ENCODE measurements at regions not wholly inside any gene's neighbourhood (a gene's known extent, or its start where the extent isn't known, plus 50 kb on each side); places are given as distances from the start of the nearest gene placed in this dataset.

GRCh38 chr5:162870966-162871365 lies 566.4 kb upstream of the CCNG1 start:
- Histone ChIP-seq H3K4me2 (ENCODE audit: control insufficient read depth, extremely low read depth, insufficient read depth, low read depth, low read length) (no peak overlapping the region), H2AFZ (ENCODE audit: control insufficient read depth, low read length) (no peak overlapping the region), H3K79me2 (ENCODE audit: control insufficient read depth, insufficient read depth, low read length) (no peaks in the 10 kb centered on the region), H3K36me3 (ENCODE audit: control insufficient read depth in 2 of 2, extremely low read depth in 1 of 2, insufficient read depth in 2 of 2, low read length in 2 of 2) (no peaks in the 10 kb centered on the region), H3K27ac (ENCODE audit: control insufficient read depth, insufficient read depth, low read length) (no peak overlapping the region), H3K9ac (ENCODE audit: control insufficient read depth, extremely low read depth, insufficient read depth, low read length) (no peak overlapping the region), H4K20me1 (ENCODE audit: control insufficient read depth, extremely low read depth, insufficient read depth, low read length) (no peaks in the 10 kb centered on the region), H3K4me1 (ENCODE audit: control insufficient read depth, extremely low read depth, insufficient read depth, low read length) (no peaks in the 10 kb centered on the region), H3K4me3 (ENCODE audit: control insufficient read depth in 2 of 3, extremely low read depth in 1 of 3, insufficient read depth in 2 of 3, low read depth in 1 of 3, low read length in 3 of 3) (no peak overlapping the region), H3K9me3 (ENCODE audit: control insufficient read depth, low read depth, low read length) (no peaks in the 10 kb centered on the region), H3K9me1 (ENCODE audit: control insufficient read depth, extremely low read depth, insufficient read depth, low read length) (no peaks in the 10 kb centered on the region), H3K27me3 (ENCODE audit: control insufficient read depth, extremely low read depth, insufficient read depth, low read length) (no peaks in the 10 kb centered on the region)
- dilution Hi-C loops (cut with MboI; ENCODE audit: extremely low pct_ligation_motif_present, low sequenced_read_pairs) = no loop called here
- DNase-seq (ENCODE audit: low read depth, low spot score) = no peak
- no peak for FAIRE-seq
- TF ChIP-seq CTCF (optimal IDR thresholded peaks at IDR 0.05 in 1 of 3, IDR thresholded peaks at IDR 0.05 in 1 of 3, conservative IDR thresholded peaks at IDR 0.05 in 1 of 3; ENCODE audit: extremely low read depth in 1 of 3, insufficient read depth in 2 of 3, low read length in 3 of 3) = no peak
- no peak for TF ChIP-seq EZH2 (IDR thresholded peaks at IDR 0.05; ENCODE audit: low read length)

GRCh38 chr5:162882629-162883028 lies 554.8 kb upstream of the CCNG1 start:
- H3K9me3 ChIP-seq (ENCODE audit: control insufficient read depth, low read depth, low read length) = no peaks in the 10 kb centered on the region
- no peak overlapping the region for H3K4me3 ChIP-seq (ENCODE audit: control insufficient read depth in 2 of 3, extremely low read depth in 1 of 3, insufficient read depth in 2 of 3, low read depth in 1 of 3, low read length in 3 of 3)
- H3K36me3 ChIP-seq (ENCODE audit: control insufficient read depth in 2 of 2, extremely low read depth in 1 of 2, insufficient read depth in 2 of 2, low read length in 2 of 2) = no peaks in the 10 kb centered on the region
- H3K79me2 ChIP-seq (ENCODE audit: control insufficient read depth, insufficient read depth, low read length) = no peaks in the 10 kb centered on the region
- H3K9me1 ChIP-seq (ENCODE audit: control insufficient read depth, extremely low read depth, insufficient read depth, low read length) = no peaks in the 10 kb centered on the region
- no peaks in the 10 kb centered on the region for H4K20me1 ChIP-seq (ENCODE audit: control insufficient read depth, extremely low read depth, insufficient read depth, low read length)
- DNase-seq (ENCODE audit: low read depth, low spot score) (no peak), FAIRE-seq (no peak)
- dilution Hi-C loops (cut with MboI; ENCODE audit: extremely low pct_ligation_motif_present, low sequenced_read_pairs) = no loop called here
- no peak overlapping the region for H3K27ac ChIP-seq (ENCODE audit: control insufficient read depth, insufficient read depth, low read length)
- H3K9ac ChIP-seq (ENCODE audit: control insufficient read depth, extremely low read depth, insufficient read depth, low read length) = no peak overlapping the region
- H2AFZ ChIP-seq (ENCODE audit: control insufficient read depth, low read length) = no peak overlapping the region
- no peaks in the 10 kb centered on the region for H3K4me1 ChIP-seq (ENCODE audit: control insufficient read depth, extremely low read depth, insufficient read depth, low read length)
- H3K27me3 ChIP-seq (ENCODE audit: control insufficient read depth, extremely low read depth, insufficient read depth, low read length) = no peaks in the 10 kb centered on the region
- no peak for TF ChIP-seq EZH2 (IDR thresholded peaks at IDR 0.05; ENCODE audit: low read length)
- TF ChIP-seq CTCF (optimal IDR thresholded peaks at IDR 0.05 in 1 of 3, IDR thresholded peaks at IDR 0.05 in 1 of 3, conservative IDR thresholded peaks at IDR 0.05 in 1 of 3; ENCODE audit: extremely low read depth in 1 of 3, insufficient read depth in 2 of 3, low read length in 3 of 3) = no peak
- no peak overlapping the region for H3K4me2 ChIP-seq (ENCODE audit: control insufficient read depth, extremely low read depth, insufficient read depth, low read depth, low read length)

Data from keratinocyte (primary cell).